Esophagus squamous epithelium (tissue), 5 donors: ENCODE measurements at regions not wholly inside any gene's neighbourhood (a gene's known extent, or its start where the extent isn't known, plus 50 kb on each side); places are given as distances from the start of the nearest gene placed in this dataset.
A peak's percentile ranks its signal among the peaks of the same experiment; 100 is the strongest.

Source experiments
- DNase-seq: peaks from one replicate; lab custom pipeline; 2025; lab: John Stamatoyannopoulos, UW
- H3K27ac ChIP-seq, 4 donors: fragments of 200-600 bp; sonication (generic); one replicate each; pipeline ENCODE4 v1.5.1; 2016 to 2019; ENCODE audit warnings: mild to moderate bottlenecking in 1 of 4
- H3K27me3 ChIP-seq, 4 donors: fragments of 200-600 bp; sonication (generic); 1 replicate in 3 of 4; 2 replicates in 1 of 4; pipeline versions ENCODE4 v1.5.1 to v1.6.0; 2017 to 2021; ENCODE audit warnings: antibody characterized with exemption in 1 of 4
- H3K36me3 ChIP-seq, 3 donors: fragments of 200-600 bp; sonication (generic); one replicate each; pipeline ENCODE4 v1.5.1; 2016 to 2019
- H3K4me1 ChIP-seq, 3 donors: fragments of 200-600 bp; sonication (generic); one replicate each; pipeline ENCODE4 v1.5.1; 2017 to 2019
- H3K4me3 ChIP-seq, 4 donors: fragments of 200-600 bp; sonication (generic); 1 replicate in 3 of 4; 2 replicates in 1 of 4; pipeline ENCODE4 v1.5.1; 2016 to 2019; ENCODE audit warnings: mild to moderate bottlenecking in 2 of 4, moderate library complexity in 1 of 4
- H3K9me3 ChIP-seq, 3 donors: fragments of 200-600 bp; sonication (generic); one replicate each; pipeline ENCODE4 v1.5.1; 2016 to 2019
- POLR2A ChIP-seq, 4 donors: fragments of 450-650 bp; IDR thresholded peaks; one replicate each; pipeline ENCODE4 v1.6.1; 2017; ENCODE audit warnings: antibody characterized with exemption in 4 of 4, mild to moderate bottlenecking in 4 of 4, moderate library complexity in 3 of 4
- WGBS, 2 donors: methylation state at CpG; one replicate each; pipeline ENCODE4 v1.1.5; 2018; 5-methylcytosine and 5-hydroxymethylcytosine counted together
- intact Hi-C: fragments of 100-400 bp; cut with DNase I; formaldehyde crosslinking; loops from one replicate; pipeline ENCODE4 v1.15.0; 2022
- TF ChIP-seq, protein P1 (sequence below), 6 experiments: fragments of 450-650 bp in 4 of 6; fragments of 200-600 bp in 2 of 6; sonication (generic) in 2 of 6; IDR thresholded peaks; one replicate each; pipeline ENCODE4 v1.5.1; 2016 to 2019; ENCODE audit warnings: antibody characterized with exemption in 6 of 6, mild to moderate bottlenecking in 4 of 6, moderate library complexity in 4 of 6
- donor health status: DM: yes; HTN: yes; CAD: no.

DNA sequence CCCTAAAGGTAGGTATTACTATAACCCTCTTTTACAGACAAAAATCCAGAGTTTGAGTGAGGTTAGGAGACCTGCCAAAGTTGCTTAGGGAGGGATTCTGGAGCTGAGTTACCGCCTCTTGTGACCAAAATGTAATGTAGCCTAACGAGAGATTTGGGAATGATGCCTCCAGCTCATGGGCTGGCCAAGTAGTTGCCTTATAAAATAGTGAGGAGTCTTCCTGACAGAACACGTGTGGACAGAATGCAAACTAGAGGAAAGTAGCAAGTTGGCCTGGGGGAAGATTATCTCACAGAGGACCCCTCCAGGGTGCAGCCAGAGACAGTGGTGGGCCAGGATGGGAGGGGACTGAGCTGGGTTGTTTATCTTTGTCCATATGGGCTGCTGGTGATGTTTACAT is 543.7 kb upstream of the CDH11 start:
- TF ChIP-seq, protein P1, sequence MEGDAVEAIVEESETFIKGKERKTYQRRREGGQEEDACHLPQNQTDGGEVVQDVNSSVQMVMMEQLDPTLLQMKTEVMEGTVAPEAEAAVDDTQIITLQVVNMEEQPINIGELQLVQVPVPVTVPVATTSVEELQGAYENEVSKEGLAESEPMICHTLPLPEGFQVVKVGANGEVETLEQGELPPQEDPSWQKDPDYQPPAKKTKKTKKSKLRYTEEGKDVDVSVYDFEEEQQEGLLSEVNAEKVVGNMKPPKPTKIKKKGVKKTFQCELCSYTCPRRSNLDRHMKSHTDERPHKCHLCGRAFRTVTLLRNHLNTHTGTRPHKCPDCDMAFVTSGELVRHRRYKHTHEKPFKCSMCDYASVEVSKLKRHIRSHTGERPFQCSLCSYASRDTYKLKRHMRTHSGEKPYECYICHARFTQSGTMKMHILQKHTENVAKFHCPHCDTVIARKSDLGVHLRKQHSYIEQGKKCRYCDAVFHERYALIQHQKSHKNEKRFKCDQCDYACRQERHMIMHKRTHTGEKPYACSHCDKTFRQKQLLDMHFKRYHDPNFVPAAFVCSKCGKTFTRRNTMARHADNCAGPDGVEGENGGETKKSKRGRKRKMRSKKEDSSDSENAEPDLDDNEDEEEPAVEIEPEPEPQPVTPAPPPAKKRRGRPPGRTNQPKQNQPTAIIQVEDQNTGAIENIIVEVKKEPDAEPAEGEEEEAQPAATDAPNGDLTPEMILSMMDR (IDR thresholded peaks at IDR 0.05): no peak
- no peak for TF ChIP-seq POLR2A (IDR thresholded peaks at IDR 0.05)
- Histone ChIP-seq H3K27me3 (no peaks in the 10 kb centered on the region), H3K9me3 (no peaks in the 10 kb centered on the region), H3K27ac (peak overlapping the region in 1 of 4 donors; percentile 77), H3K36me3 (no peaks in the 10 kb centered on the region), H3K4me1 (peaks cover 0 to 24% (median 7%) of the 10 kb centered on the region in 3 donors), H3K4me3 (no peak overlapping the region)
- 28 to 48% methylated on average over 3 of the region's 3 CpGs for WGBS, 2 donors
- DNase-seq: no peak
- intact Hi-C loops: no loop called here

DNA sequence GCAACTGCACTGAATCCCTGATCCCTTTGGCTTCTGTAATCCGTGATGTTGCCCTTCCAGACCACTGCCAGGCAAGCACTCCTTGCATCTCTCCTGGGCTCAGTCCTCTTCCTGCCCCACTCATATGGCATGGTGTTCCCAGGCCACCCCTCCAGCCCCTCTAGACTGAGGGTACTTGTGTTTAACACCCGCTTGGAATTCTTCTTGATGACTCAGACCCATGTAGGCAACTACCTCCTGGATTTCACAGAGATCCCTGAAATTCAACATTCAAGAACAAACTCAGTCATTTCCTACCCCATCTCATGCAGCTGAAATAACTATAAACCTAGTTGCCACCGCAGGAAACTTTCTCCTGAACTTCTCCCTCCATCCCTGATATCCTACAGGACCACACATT is 541.9 kb upstream of the CDH11 start:
- 75 to 82% methylated on average over 3 of the region's 3 CpGs for WGBS, 2 donors
- Histone ChIP-seq H3K27ac (no peak overlapping the region), H3K4me3 (no peak overlapping the region), H3K9me3 (no peaks in the 10 kb centered on the region), H3K27me3 (no peaks in the 10 kb centered on the region), H3K4me1 (peaks cover 0 to 42% (median 7%) of the 10 kb centered on the region in 3 donors), H3K36me3 (no peaks in the 10 kb centered on the region)
- no peak for DNase-seq
- TF ChIP-seq, protein P1 (IDR thresholded peaks at IDR 0.05): no peak
- no peak for TF ChIP-seq POLR2A (IDR thresholded peaks at IDR 0.05)
- intact Hi-C loops: no loop called here

DNA sequence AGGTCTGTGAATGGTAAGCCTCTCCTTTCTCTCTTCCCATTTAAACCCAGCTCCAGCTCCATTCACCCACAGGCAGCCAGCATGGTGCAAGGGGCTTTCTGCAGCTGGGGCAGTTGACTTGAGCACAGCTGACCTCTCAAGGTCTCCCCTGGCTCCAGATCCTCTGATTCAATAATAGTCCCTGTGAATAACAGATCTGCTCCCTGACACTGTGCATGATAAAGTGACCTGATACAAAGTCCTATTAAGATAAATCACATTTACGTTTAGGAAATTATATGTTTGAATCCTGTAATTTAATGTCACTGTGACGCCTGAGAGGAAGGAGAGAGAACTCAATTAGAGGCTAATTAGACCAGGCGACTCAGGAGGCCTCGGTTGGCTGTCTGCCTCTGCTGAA is 540.4 kb upstream of the CDH11 start:
- no peaks in the 10 kb centered on the region for H3K27me3 ChIP-seq
- H3K9me3 ChIP-seq: no peaks in the 10 kb centered on the region
- H3K4me1 ChIP-seq: peaks cover 0 to 56% (median 11%) of the 10 kb centered on the region in 3 donors
- no peak overlapping the region for H3K27ac ChIP-seq
- no peak overlapping the region for H3K4me3 ChIP-seq
- WGBS, 2 donors: 85 to 86% methylated on average over 4 of the region's 4 CpGs
- TF ChIP-seq POLR2A (IDR thresholded peaks at IDR 0.05): no peak
- TF ChIP-seq, protein P1 (IDR thresholded peaks at IDR 0.05): no peak
- H3K36me3 ChIP-seq: no peaks in the 10 kb centered on the region
- no peak for DNase-seq
- intact Hi-C loops: no loop called here

DNA sequence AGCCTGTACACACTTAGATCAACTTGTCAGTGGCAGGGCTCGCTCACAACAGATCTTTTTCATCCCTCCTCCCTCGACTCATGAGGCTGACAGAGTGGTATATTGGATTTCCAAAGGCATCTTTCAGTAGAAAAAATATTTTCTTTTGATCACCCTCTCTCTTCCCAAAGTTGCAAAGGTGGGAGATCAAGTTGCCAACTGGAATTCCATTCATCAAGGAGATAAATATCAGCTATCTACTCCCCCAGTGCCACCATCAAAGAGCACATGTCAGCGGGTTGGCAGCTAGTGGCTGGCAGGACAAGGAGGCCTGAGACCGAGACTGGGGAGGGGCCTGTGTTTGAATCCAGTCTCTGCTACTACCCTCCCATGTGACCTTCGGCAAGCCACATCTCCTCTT is 539.7 kb upstream of the CDH11 start:
- intact Hi-C loops: no loop called here
- no peak overlapping the region for H3K27ac ChIP-seq
- no peaks in the 10 kb centered on the region for H3K9me3 ChIP-seq
- H3K4me1 ChIP-seq: peaks cover 0 to 54% (median 13%) of the 10 kb centered on the region in 3 donors
- peaks cover 0 to 1% (median 0%) of the 10 kb centered on the region in 4 donors for H3K27me3 ChIP-seq
- no peak for TF ChIP-seq POLR2A (IDR thresholded peaks at IDR 0.05)
- TF ChIP-seq, protein P1 (IDR thresholded peaks at IDR 0.05): no peak
- no peak overlapping the region for H3K4me3 ChIP-seq
- WGBS, 2 donors: 89 to 94% methylated on average over 4 to 5 of the region's 5 CpGs
- H3K36me3 ChIP-seq: no peaks in the 10 kb centered on the region
- DNase-seq: no peak

DNA sequence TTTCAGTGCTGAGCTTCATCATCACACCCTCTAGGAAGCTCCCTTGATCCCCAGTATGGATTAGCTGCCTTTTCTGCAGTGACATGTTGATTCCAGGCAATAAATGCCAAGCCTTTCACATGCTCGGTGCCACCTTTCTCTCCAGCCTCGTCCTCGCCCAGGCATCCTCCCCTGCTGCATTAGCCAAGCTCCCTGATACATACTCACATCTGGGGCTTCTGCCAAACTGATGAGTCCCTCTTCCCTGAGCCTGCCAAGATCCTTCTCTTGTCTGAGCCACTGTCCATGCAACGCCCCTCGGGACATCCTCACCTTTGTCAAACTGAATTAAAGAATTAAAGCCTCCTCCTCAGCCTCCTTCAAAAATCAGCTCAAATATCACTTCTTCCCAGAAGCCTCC is 538.5 kb upstream of the CDH11 start:
- TF ChIP-seq, protein P1 (IDR thresholded peaks at IDR 0.05): no peak
- no peak for TF ChIP-seq POLR2A (IDR thresholded peaks at IDR 0.05)
- Histone ChIP-seq H3K36me3 (no peaks in the 10 kb centered on the region), H3K9me3 (no peaks in the 10 kb centered on the region), H3K4me3 (no peak overlapping the region), H3K27ac (no peak overlapping the region), H3K4me1 (peaks cover 0 to 42% (median 5%) of the 10 kb centered on the region in 3 donors), H3K27me3 (peaks cover 0 to 12% (median 0%) of the 10 kb centered on the region in 4 donors)
- no peak for DNase-seq
- intact Hi-C loops: no loop called here
- 21 to 26% methylated on average over 5 of the region's 5 CpGs for WGBS, 2 donors
